Sigmoid colon (tissue), 4 donors: ENCODE measurements at regions not wholly inside any gene's neighbourhood (a gene's known extent, or its start where the extent isn't known, plus 50 kb on each side); places are given as distances from the start of the nearest gene placed in this dataset.
"Not testable (repeated sequence)": the region's sequence is repeated elsewhere in the genome, so short reads cannot be mapped to it uniquely, and the experiment has no call there.

Source experiments
- EP300 ChIP-seq, 4 donors: sonication (generic); formaldehyde crosslinking; IDR thresholded peaks; one replicate each; pipeline ENCODE4 v1.6.1; 2017; ENCODE audit warnings: antibody characterized with exemption in 4 of 4
- POLR2AphosphoS5 ChIP-seq, 4 donors: sonication (generic); formaldehyde crosslinking; IDR thresholded peaks; one replicate each; pipeline ENCODE4 v1.6.1; 2017; ENCODE audit warnings: antibody characterized with exemption in 4 of 4

GRCh38 chr5:115420812-115421211 lies 123.8 kb downstream of the FEM1C start:
- not testable (repeated sequence) for TF ChIP-seq EP300, POLR2AphosphoS5 (IDR thresholded peaks at IDR 0.05)
